GM12878 (cell line): ENCODE measurements at regions not wholly inside any gene's neighbourhood (a gene's known extent, or its start where the extent isn't known, plus 50 kb on each side); places are given as distances from the start of the nearest gene placed in this dataset.

Experiments
- ATAC-seq: fragments of 200-7000 bp; cut with Tn5 transposase; 3 replicates; pipeline ENCODE4 v1.9.1; 2020; ENCODE audit warnings: mild to moderate bottlenecking, moderate library complexity
- BruUV-seq: library from RNA; stranded (reverse); fragments of 400-500 nt; replicated peaks from 2 replicates; lab custom pipeline; 2021; lab: Mats Ljungman, UMichigan
- CTCF ChIA-PET: fragments of 300-600 bp; sonication (Branson Sonifier 250); formaldehyde crosslinking; extraction: SDS; loops from one replicate; lab custom pipeline; 2021; ENCODE audit warnings: inconsistent platforms; lab: Yijun Ruan, JAX
- POLR2A ChIA-PET: fragments of 350-600 bp; formaldehyde crosslinking; extraction: SDS; loops from one replicate; lab custom pipeline; 2021; ENCODE audit warnings: inconsistent platforms; lab: Charles Lee
- RAD21 ChIA-PET: fragments of 300-600 bp; sonication (Branson Sonifier 250); formaldehyde crosslinking; loops from one replicate; lab custom pipeline; 2023; ENCODE audit warnings: antibody characterized with exemption; ENCODE audit not compliant: unreplicated experiment; lab: Charles Lee
- SMC1A ChIA-PET: fragments of 300-600 bp; sonication (Branson Sonifier 250); formaldehyde crosslinking; loops from one replicate; lab custom pipeline; 2023; ENCODE audit not compliant: unreplicated experiment, uncharacterized antibody; lab: Charles Lee
- DNase-seq: peaks from one replicate; pipeline ENCODE4 v3.0.0-alpha.2; 2011; ENCODE audit warnings: low read depth, low spot score
- FAIRE-seq: peaks from 3 replicates; lab custom pipeline; 2011; peaks lifted over from hg19 to GRCh38; lab: Jason Lieb, UNC
- H2AFZ ChIP-seq: 2 replicates; pipeline ENCODE4 v1.6.0; 2011; ENCODE audit warnings: low read depth, low read length, control low read depth; ENCODE audit not compliant: control insufficient read depth
- H3K27ac ChIP-seq: 2 replicates; pipeline ENCODE4 v1.5.1; 2011; ENCODE audit warnings: control low read depth; ENCODE audit not compliant: control insufficient read depth, insufficient read depth
- H3K27me3 ChIP-seq, 2 experiments: replicated peaks in 1 of 2; 2 replicates each; pipeline versions ENCODE4 v1.6.0 to v1.6.1; 2011; ENCODE audit warnings: low read length in 1 of 2; ENCODE audit not compliant: control insufficient read depth in 2 of 2, insufficient read depth in 2 of 2
- H3K36me3 ChIP-seq, 2 experiments: 2 replicates each; pipeline ENCODE4 v1.5.1; 2011; ENCODE audit warnings: low read length in 1 of 2; ENCODE audit not compliant: control insufficient read depth in 2 of 2, insufficient read depth in 2 of 2
- H3K4me1 ChIP-seq: 2 replicates; pipeline ENCODE4 v1.6.1; 2011; ENCODE audit warnings: mild to moderate bottlenecking, low read length, moderate library complexity, mixed read lengths; ENCODE audit not compliant: control insufficient read depth, insufficient read depth
- H3K4me2 ChIP-seq: 2 replicates; pipeline ENCODE4 v1.6.0; 2011; ENCODE audit warnings: control low read depth; ENCODE audit not compliant: control insufficient read depth, insufficient read depth
- H3K4me3 ChIP-seq: fragments of 200-600 bp; sonication (generic); 2 replicates; pipeline ENCODE4 v1.5.1; 2016
- H3K79me2 ChIP-seq: 2 replicates; pipeline ENCODE4 v1.6.0; 2011; ENCODE audit warnings: low read length; ENCODE audit not compliant: control insufficient read depth, insufficient read depth
- H3K9ac ChIP-seq: 2 replicates; pipeline ENCODE4 v1.8.0; 2011; ENCODE audit warnings: low read length, control low read depth, mixed read lengths; ENCODE audit not compliant: control insufficient read depth, insufficient read depth
- H3K9me3 ChIP-seq: replicated peaks from 3 replicates; pipeline ENCODE4 v1.5.1; 2011; ENCODE audit warnings: mild to moderate bottlenecking, low read length; ENCODE audit not compliant: control insufficient read depth, insufficient read depth
- H4K20me1 ChIP-seq: 2 replicates; pipeline ENCODE4 v1.6.0; 2011; ENCODE audit not compliant: control insufficient read depth, insufficient read depth
- CTCF ChIP-seq, 3 experiments: IDR thresholded peaks in 2 of 3; conservative IDR thresholded peaks in 1 of 3; 2 replicates each; pipeline ENCODE4 v1.5.1; 2011; ENCODE audit warnings: low read depth in 3 of 3, low read length in 3 of 3, mild to moderate bottlenecking in 3 of 3, control low read depth in 2 of 3, moderate library complexity in 2 of 3, inconsistent platforms in 1 of 3, mixed read lengths in 1 of 3; ENCODE audit not compliant: control insufficient read depth in 2 of 3, insufficient read depth in 1 of 3; ENCODE audit errors: extremely low read depth in 1 of 3
- NBN ChIP-seq: fragments of 450-650 bp; IDR thresholded peaks from 2 replicates; pipeline ENCODE4 v1.6.1; 2016
- RBBP5 ChIP-seq: fragments of 200-600 bp; sonication (generic); conservative IDR thresholded peaks from 2 replicates; pipeline ENCODE4 v1.6.1; 2016
- SMC3 ChIP-seq: IDR thresholded peaks from 2 replicates; pipeline ENCODE4 v1.6.1; 2011; ENCODE audit warnings: low read length, improper control_type of control experiment, borderline replicate concordance
- STAT3 ChIP-seq: IDR thresholded peaks from 2 replicates; pipeline ENCODE4 v1.6.1; 2011; ENCODE audit warnings: low read depth, low read length, improper control_type of control experiment
- ZNF592 ChIP-seq: fragments of 450-650 bp; IDR thresholded peaks from 2 replicates; pipeline ENCODE4 v1.6.1; 2017; ENCODE audit warnings: mild to moderate bottlenecking, moderate library complexity
- ZNF687 ChIP-seq: fragments of 450-650 bp; IDR thresholded peaks from 2 replicates; pipeline ENCODE4 v1.6.1; 2017; ENCODE audit warnings: mild to moderate bottlenecking, moderate library complexity
- WGBS: methylation state at CpG from one replicate; pipeline ENCODE4 v1.1.6; 2016; ENCODE audit warnings: low lambda C conversion rate; ENCODE audit not compliant: insufficient replicate concordance, insufficient coverage; ENCODE audit errors: missing lambda C conversion rate; 5-methylcytosine and 5-hydroxymethylcytosine counted together
- in situ Hi-C: fragments of 300-500 bp; cut with MboI; formaldehyde crosslinking; loops from 9 replicates; pipeline ENCODE4 v1.14.3; 2018; ENCODE audit warnings: mixed read lengths
- intact Hi-C: fragments of 100-400 bp; cut with micrococcal nuclease; formaldehyde crosslinking; loops from one replicate; pipeline ENCODE4 v1.14.2; 2022; ENCODE audit not compliant: unreplicated experiment

- no peak for FAIRE-seq
Measured at GRCh38 chr12:102745971-102746600, 171.0 kb downstream of the PAH start.

More at GRCh38 chr12:102745971-102746600, 171.0 kb downstream of the PAH start:
- Histone ChIP-seq H3K9ac (no peak overlapping the region), H3K27me3 (no peaks in the 10 kb centered on the region), H3K4me3 (no peak overlapping the region), H3K27ac (no peak overlapping the region), H3K9me3 (peaks cover 3% of the 10 kb centered on the region; the same call in 2 of the 3 replicates), H4K20me1 (no peaks in the 10 kb centered on the region), H2AFZ (no peak overlapping the region), H3K4me1 (no peaks in the 10 kb centered on the region), H3K79me2 (no peaks in the 10 kb centered on the region), H3K36me3 (no peaks in the 10 kb centered on the region), H3K4me2 (no peak overlapping the region)
- ATAC-seq = no peak
- RAD21 ChIA-PET = interaction anchor here (0.9 to 1.8 kb wide), 4 partner anchors 9 to 65 kb away, joined by 3 to 5 read pairs (median 4); no protein-coding TSS in a partner anchor
- intact Hi-C loops (no loop called here), in situ Hi-C loops (loop anchor here (10.0 kb wide), 1 partner anchor 651 kb away; no protein-coding TSS in a partner anchor)
- DNase-seq = no peak
- no TSS peak for BruUV-seq
- POLR2A ChIA-PET = no interaction called here
- WGBS = 75% methylated on average over 8 of the region's 8 CpGs
- CTCF ChIA-PET = interaction anchor here (0.8 to 2.6 kb wide), 5 partner anchors 19 to 65 kb away, joined by 3 to 15 read pairs (median 4); no protein-coding TSS in a partner anchor
- SMC1A ChIA-PET = interaction anchor here (0.6 to 1.4 kb wide), 9 partner anchors 9 to 647 kb away, joined by 3 to 10 read pairs (median 3); no protein-coding TSS in a partner anchor
- TF ChIP-seq CTCF (IDR thresholded peaks at IDR 0.05 in 2 of 3, conservative IDR thresholded peaks at IDR 0.05 in 1 of 3; ENCODE audit: control insufficient read depth in 2 of 3, extremely low read depth in 1 of 3, insufficient read depth in 1 of 3, low read depth in 3 of 3, low read length in 3 of 3) = no peak
- TF ChIP-seq ZNF592 = no peak
- TF ChIP-seq STAT3 = no peak
- no peak for TF ChIP-seq ZNF687
- no peak for TF ChIP-seq SMC3
- no peak for TF ChIP-seq RBBP5
- TF ChIP-seq NBN = no peak
